SK-N-SH (cell line): ENCODE measurements at regions not wholly inside any gene's neighbourhood (a gene's known extent, or its start where the extent isn't known, plus 50 kb on each side); places are given as distances from the start of the nearest gene placed in this dataset.

ENCODE experiments used
- CTCF ChIA-PET: fragments of 300-600, 350-600 bp; formaldehyde crosslinking; extraction: SDS; loops from one replicate; lab custom pipeline; 2021; lab: Yijun Ruan, JAX
- POLR2A ChIA-PET: fragments of 350-600 bp; sonication (Branson Sonifier 250); formaldehyde crosslinking; extraction: SDS; loops from one replicate; lab custom pipeline; 2020; ENCODE audit warnings: antibody characterized with exemption, inconsistent platforms; lab: Yijun Ruan, JAX
- DNase-seq: peaks from one replicate; pipeline ENCODE4 v3.0.0; 2012
- H2AFZ ChIP-seq: fragments of 200-600 bp; sonication (generic); 2 replicates; pipeline ENCODE4 v1.8.1; 2016; ENCODE audit warnings: antibody characterized with exemption, mild to moderate bottlenecking, low read depth
- H3F3A ChIP-seq: fragments of 200-600 bp; sonication (generic); replicated peaks from 2 replicates; pipeline ENCODE3; 2016; ENCODE audit warnings: antibody characterized with exemption, mild to moderate bottlenecking; ENCODE audit not compliant: insufficient read depth
- H3K27ac ChIP-seq, 2 experiments: fragments of 200-500 bp in 1 of 2; fragments of 200-600 bp in 1 of 2; sonication (Bioruptor generic) in 1 of 2; sonication (generic), shearing (Covaris generic) in 1 of 2; 2 replicates each; pipeline versions ENCODE4 v1.5.1 to v1.6.1; 2014 to 2016; ENCODE audit warnings: low read depth in 2 of 2, inconsistent platforms in 1 of 2, low read length in 1 of 2, mild to moderate bottlenecking in 1 of 2, mixed read lengths in 1 of 2
- H3K27me3 ChIP-seq: fragments of 200-600 bp; sonication (generic), shearing (Covaris generic); 2 replicates; pipeline ENCODE4 v1.6.1; 2016; ENCODE audit warnings: mixed run types; ENCODE audit not compliant: insufficient read depth
- H3K36me3 ChIP-seq, 2 experiments: fragments of 200-500 bp in 1 of 2; fragments of 200-600 bp in 1 of 2; sonication (Bioruptor generic) in 1 of 2; sonication (generic) in 1 of 2; replicated peaks in 1 of 2; 2 replicates each; pipeline versions ENCODE3 to v1.5.1; 2014 to 2016; ENCODE audit warnings: low read length in 1 of 2, mild to moderate bottlenecking in 1 of 2; ENCODE audit not compliant: insufficient read depth in 2 of 2, control insufficient read depth in 1 of 2
- H3K4me1 ChIP-seq, 2 experiments: fragments of 200-500 bp in 1 of 2; fragments of 200-600 bp in 1 of 2; sonication (Bioruptor generic) in 1 of 2; sonication (generic), shearing (Covaris generic) in 1 of 2; 2 replicates each; pipeline versions ENCODE4 v1.5.1 to v1.6.1; 2014 to 2016; ENCODE audit warnings: low read depth in 1 of 2, low read length in 1 of 2, mixed run types in 1 of 2; ENCODE audit not compliant: insufficient read depth in 2 of 2, control insufficient read depth in 1 of 2
- H3K4me2 ChIP-seq: fragments of 200-600 bp; sonication (generic), shearing (Covaris generic); 2 replicates; pipeline ENCODE4 v1.6.1; 2017; ENCODE audit warnings: mixed run types
- H3K4me3 ChIP-seq, 2 experiments: fragments of 200-500 bp in 1 of 2; fragments of 200-600 bp in 1 of 2; sonication (Bioruptor generic) in 1 of 2; sonication (generic), shearing (Covaris generic) in 1 of 2; 2 replicates each; pipeline versions ENCODE4 v1.5.1 to v1.8.1; 2014 to 2016; ENCODE audit warnings: low read depth in 2 of 2, inconsistent platforms in 1 of 2, low read length in 1 of 2, mild to moderate bottlenecking in 1 of 2, mixed read lengths in 1 of 2, moderate library complexity in 1 of 2
- H3K79me2 ChIP-seq: fragments of 200-600 bp; sonication (generic); 2 replicates; pipeline ENCODE4 v1.8.1; 2017; ENCODE audit warnings: mild to moderate bottlenecking; ENCODE audit not compliant: insufficient read depth
- H3K9ac ChIP-seq: fragments of 200-600 bp; sonication (generic); 2 replicates; pipeline ENCODE4 v1.6.1; 2017; ENCODE audit warnings: mixed run types
- H3K9me2 ChIP-seq: fragments of 200-600 bp; sonication (generic); 2 replicates; pipeline ENCODE4 v1.6.1; 2017; ENCODE audit warnings: mixed run types
- H3K9me3 ChIP-seq: fragments of 200-600 bp; sonication (generic); 2 replicates; pipeline ENCODE4 v1.6.1; 2017; ENCODE audit warnings: mixed run types, mild to moderate bottlenecking, moderate library complexity
- H4K20me1 ChIP-seq: fragments of 200-600 bp; sonication (generic); 2 replicates; pipeline ENCODE4 v1.6.1; 2017; ENCODE audit warnings: mild to moderate bottlenecking, mixed run types; ENCODE audit not compliant: insufficient read depth
- CTCF ChIP-seq: fragments of 200-600 bp; sonication (generic); IDR thresholded peaks from 2 replicates; pipeline ENCODE4 v1.6.1; 2017; ENCODE audit warnings: antibody characterized with exemption, mild to moderate bottlenecking, moderate library complexity
- EP300 ChIP-seq, 2 experiments: IDR thresholded peaks; 2 replicates each; pipeline versions ENCODE4 v1.4.0 to v1.6.1; 2012; ENCODE audit warnings: borderline replicate concordance in 1 of 2, low read depth in 1 of 2, low read length in 1 of 2
- IRF3 ChIP-seq: fragments of 150-350 bp; IDR thresholded peaks from 2 replicates; pipeline ENCODE4 v1.6.1; 2016; ENCODE audit warnings: mild to moderate bottlenecking, low read depth, low read length
- MXI1 ChIP-seq: IDR thresholded peaks from 2 replicates; pipeline ENCODE4 v1.6.1; 2012; ENCODE audit warnings: mild to moderate bottlenecking, low read depth, low read length, improper control_type of control experiment
- NRF1 ChIP-seq: IDR thresholded peaks from 2 replicates; pipeline ENCODE4 v1.6.1; 2012; ENCODE audit warnings: low read depth, mild to moderate bottlenecking, low read length
- POLR2AphosphoS5 ChIP-seq: IDR thresholded peaks from 2 replicates; pipeline ENCODE4 v1.6.1; 2012; ENCODE audit warnings: low read depth, low read length
- REST ChIP-seq: IDR thresholded peaks from 2 replicates; pipeline ENCODE4 v1.6.1; 2012; ENCODE audit warnings: mild to moderate bottlenecking, low read depth, low read length, moderate library complexity
- RXRA ChIP-seq: IDR thresholded peaks from 2 replicates; pipeline ENCODE4 v1.4.0; 2012; ENCODE audit warnings: low read depth, mild to moderate bottlenecking, borderline replicate concordance
- SIN3A ChIP-seq: IDR thresholded peaks from 2 replicates; pipeline ENCODE4 v1.6.1; 2012; ENCODE audit warnings: low read depth, mild to moderate bottlenecking, low read length, moderate library complexity, borderline replicate concordance
- TCF12 ChIP-seq: IDR thresholded peaks from 2 replicates; pipeline ENCODE4 v1.4.0; 2012
- TEAD4 ChIP-seq: IDR thresholded peaks from 2 replicates; pipeline ENCODE4 v1.4.0; 2012; ENCODE audit warnings: mild to moderate bottlenecking, borderline replicate concordance; ENCODE audit not compliant: insufficient read depth
- ZBTB33 ChIP-seq: IDR thresholded peaks from 2 replicates; pipeline ENCODE4 v1.4.0; 2012; ENCODE audit warnings: low read depth, borderline replicate concordance
- WGBS: methylation state at CpG from one replicate; pipeline ENCODE4 v1.1.6; 2017; ENCODE audit warnings: low lambda C conversion rate; 5-methylcytosine and 5-hydroxymethylcytosine counted together
- TF ChIP-seq, protein P1 (sequence below): IDR thresholded peaks from 2 replicates; pipeline ENCODE4 v1.4.0; 2012; ENCODE audit warnings: low read depth

DNA sequence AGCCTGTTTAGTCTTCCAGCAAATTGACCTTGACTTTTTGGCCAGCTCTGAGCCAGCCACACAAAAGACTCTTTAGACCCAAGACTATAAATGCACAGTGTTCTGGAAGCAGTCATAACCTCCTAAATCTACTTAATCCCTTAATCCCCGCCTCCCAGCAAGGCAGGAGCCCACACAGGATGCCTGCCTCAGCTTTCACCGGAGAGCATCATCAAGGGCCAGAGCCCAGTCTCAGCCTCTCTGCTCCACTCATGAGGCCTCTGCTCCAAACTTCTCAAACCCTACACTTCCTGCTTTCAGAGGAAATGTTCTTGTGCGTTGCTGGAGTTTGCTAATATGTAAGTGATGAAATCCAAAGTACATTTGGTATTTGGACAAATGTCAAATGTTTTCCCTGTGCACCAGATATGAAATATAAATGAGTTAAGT is 57.9 kb upstream of the FSHB start:
- no peaks in the 10 kb centered on the region for H3K9me3 ChIP-seq
- no peaks in the 10 kb centered on the region for H3F3A ChIP-seq
- H3K4me3 ChIP-seq, result no peak overlapping the region
- H2AFZ ChIP-seq, result no peak overlapping the region
- ChIA-PET POLR2A (no interaction called here), CTCF (interaction anchor here (0.6 to 1.5 kb wide), 3 partner anchors 24 to 1477 kb away, joined by 3 to 6 read pairs (median 3); no protein-coding TSS in a partner anchor)
- no peaks in the 10 kb centered on the region; a peak in 1 of 4 replicates for H3K4me1 ChIP-seq
- DNase-seq, result no peak
- TF ChIP-seq ZBTB33 (no peak), POLR2AphosphoS5 (no peak), EP300 (IDR thresholded peaks at IDR 0.05; ENCODE audit: borderline replicate concordance in 1 of 2, low read depth in 1 of 2, low read length in 1 of 2) (no peak), IRF3 (no peak), RXRA (no peak), REST (no peak), CTCF (no peak), NRF1 (no peak), MXI1 (no peak), SIN3A (no peak), TCF12 (no peak), TEAD4 (no peak)
- TF ChIP-seq, protein P1, sequence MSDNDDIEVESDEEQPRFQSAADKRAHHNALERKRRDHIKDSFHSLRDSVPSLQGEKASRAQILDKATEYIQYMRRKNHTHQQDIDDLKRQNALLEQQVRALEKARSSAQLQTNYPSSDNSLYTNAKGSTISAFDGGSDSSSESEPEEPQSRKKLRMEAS, result no peak
- H3K36me3 ChIP-seq, result no peaks in the 10 kb centered on the region
- H3K4me2 ChIP-seq, result no peak overlapping the region
- WGBS, result 3% methylated on average over 3 of the region's 3 CpGs
- no peak overlapping the region for H3K9ac ChIP-seq
- no peak overlapping the region for H3K27ac ChIP-seq
- no peaks in the 10 kb centered on the region for H4K20me1 ChIP-seq
- no peaks in the 10 kb centered on the region for H3K9me2 ChIP-seq
- H3K79me2 ChIP-seq, result no peaks in the 10 kb centered on the region
- H3K27me3 ChIP-seq, result no peaks in the 10 kb centered on the region; the same call in 1 of the 2 replicates
